Mammary epithelial cell (primary cell): ENCODE measurements at regions not wholly inside any gene's neighbourhood (a gene's known extent, or its start where the extent isn't known, plus 50 kb on each side); places are given as distances from the start of the nearest gene placed in this dataset.

Experiments used
- EZH2 ChIP-seq: IDR thresholded peaks from 2 replicates; pipeline ENCODE4 v1.6.1; 2012; ENCODE audit warnings: low read length, inconsistent platforms, borderline replicate concordance
- TF ChIP-seq, protein P1 (sequence below), 2 donors: IDR thresholded peaks in 1 of 2; conservative IDR thresholded peaks in 1 of 2; 2 replicates each; pipeline ENCODE4 v1.5.1; 2011 to 2012; ENCODE audit warnings: inconsistent platforms in 2 of 2, low read length in 2 of 2, mild to moderate bottlenecking in 2 of 2, control low read depth in 1 of 2, low read depth in 1 of 2; ENCODE audit not compliant: insufficient read depth in 1 of 2; ENCODE audit errors: extremely low read depth in 1 of 2

DNA sequence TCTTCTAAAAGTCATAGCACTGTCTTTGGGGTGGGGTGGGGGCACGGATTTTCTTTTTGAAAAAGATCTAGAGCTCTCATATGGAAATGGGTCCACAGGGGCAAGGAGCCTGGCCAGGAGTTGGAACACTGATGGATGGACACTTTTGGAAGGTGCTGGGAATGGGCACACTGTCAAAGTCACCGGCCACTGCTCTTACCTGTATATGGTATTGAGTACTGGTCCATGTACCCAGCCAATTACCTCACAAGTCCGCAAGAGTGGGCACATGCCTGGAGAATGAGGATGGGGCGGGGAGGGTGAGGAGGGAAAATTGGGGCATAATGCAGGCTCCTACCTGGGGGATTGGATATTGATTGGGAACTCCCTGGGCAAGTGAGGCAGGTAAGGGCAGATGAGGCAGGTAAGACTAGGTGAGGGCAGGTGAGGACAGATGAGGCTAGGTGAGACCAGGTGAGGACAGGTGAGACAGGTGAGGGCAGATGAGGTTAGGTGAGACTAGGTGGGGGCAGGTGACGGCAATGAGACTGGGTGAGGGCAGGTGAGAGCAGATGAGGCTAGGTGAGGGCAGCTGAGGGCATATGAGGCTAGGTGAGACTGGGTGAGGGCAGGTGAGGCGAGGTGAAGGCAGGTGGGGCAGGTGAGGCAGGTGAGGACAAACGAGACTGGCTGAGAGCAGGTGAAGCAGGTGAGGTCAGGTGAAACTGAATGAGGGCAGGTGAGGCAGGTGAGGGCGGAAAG lies 167.9 kb downstream of the NRN1 start:
- TF ChIP-seq, protein P1, sequence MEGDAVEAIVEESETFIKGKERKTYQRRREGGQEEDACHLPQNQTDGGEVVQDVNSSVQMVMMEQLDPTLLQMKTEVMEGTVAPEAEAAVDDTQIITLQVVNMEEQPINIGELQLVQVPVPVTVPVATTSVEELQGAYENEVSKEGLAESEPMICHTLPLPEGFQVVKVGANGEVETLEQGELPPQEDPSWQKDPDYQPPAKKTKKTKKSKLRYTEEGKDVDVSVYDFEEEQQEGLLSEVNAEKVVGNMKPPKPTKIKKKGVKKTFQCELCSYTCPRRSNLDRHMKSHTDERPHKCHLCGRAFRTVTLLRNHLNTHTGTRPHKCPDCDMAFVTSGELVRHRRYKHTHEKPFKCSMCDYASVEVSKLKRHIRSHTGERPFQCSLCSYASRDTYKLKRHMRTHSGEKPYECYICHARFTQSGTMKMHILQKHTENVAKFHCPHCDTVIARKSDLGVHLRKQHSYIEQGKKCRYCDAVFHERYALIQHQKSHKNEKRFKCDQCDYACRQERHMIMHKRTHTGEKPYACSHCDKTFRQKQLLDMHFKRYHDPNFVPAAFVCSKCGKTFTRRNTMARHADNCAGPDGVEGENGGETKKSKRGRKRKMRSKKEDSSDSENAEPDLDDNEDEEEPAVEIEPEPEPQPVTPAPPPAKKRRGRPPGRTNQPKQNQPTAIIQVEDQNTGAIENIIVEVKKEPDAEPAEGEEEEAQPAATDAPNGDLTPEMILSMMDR (conservative IDR thresholded peaks at IDR 0.05 in 1 of 2, IDR thresholded peaks at IDR 0.05 in 1 of 2; ENCODE audit: extremely low read depth in 1 of 2, insufficient read depth in 1 of 2, low read depth in 1 of 2, low read length in 2 of 2) = no peak
- TF ChIP-seq EZH2 = no peak
